HL-60/S4 treated with retinoic acid at 250 ng/mL for 4 days and 3 days (cell line): ENCODE measurements at regions not wholly inside any gene's neighbourhood (a gene's known extent, or its start where the extent isn't known, plus 50 kb on each side); places are given as distances from the start of the nearest gene placed in this dataset.

Source experiments
- in situ Hi-C: fragments of 300-500 bp; cut with MboI; formaldehyde crosslinking; loops from 2 replicates; pipeline ENCODE4 v1.7.0; 2022; ENCODE audit warnings: low sequenced_read_pairs

GRCh38 chr6:16872543-16873235 is 111.4 kb upstream of the ATXN1 start:
- in situ Hi-C loops = no loop called here

- in situ Hi-C loops = no loop called here
Observed at GRCh38 chr6:16871047-16871446, 109.8 kb upstream of the ATXN1 start.

GRCh38 chr6:16868968-16869367 is 107.7 kb upstream of the ATXN1 start:
- in situ Hi-C loops = no loop called here

- in situ Hi-C loops = no loop called here
Observed at GRCh38 chr6:16857969-16858592, 96.8 kb upstream of the ATXN1 start.

- in situ Hi-C loops = no loop called here
Observed at GRCh38 chr6:16855460-16855859, 94.2 kb upstream of the ATXN1 start.

- in situ Hi-C loops = no loop called here
Observed at GRCh38 chr6:16854986-16855385, 93.7 kb upstream of the ATXN1 start.

- in situ Hi-C loops = no loop called here
Observed at GRCh38 chr6:16852671-16853070, 91.4 kb upstream of the ATXN1 start.

- in situ Hi-C loops = no loop called here
Observed at GRCh38 chr6:16851758-16852157, 90.5 kb upstream of the ATXN1 start.

- in situ Hi-C loops = no loop called here
Observed at GRCh38 chr6:16851044-16851540, 89.8 kb upstream of the ATXN1 start.

GRCh38 chr6:16850681-16851026 is 89.4 kb upstream of the ATXN1 start:
- in situ Hi-C loops = no loop called here

- in situ Hi-C loops = no loop called here
Observed at GRCh38 chr6:16849988-16850680, 88.9 kb upstream of the ATXN1 start.

- in situ Hi-C loops = no loop called here
Observed at GRCh38 chr6:16849280-16849987, 88.2 kb upstream of the ATXN1 start.

- in situ Hi-C loops = no loop called here
Observed at GRCh38 chr6:16846399-16846778, 85.1 kb upstream of the ATXN1 start.

- in situ Hi-C loops = no loop called here
Observed at GRCh38 chr6:16844183-16844582, 82.9 kb upstream of the ATXN1 start.

GRCh38 chr6:16842676-16843075 is 81.4 kb upstream of the ATXN1 start:
- in situ Hi-C loops = no loop called here

- in situ Hi-C loops = no loop called here
Observed at GRCh38 chr6:16841241-16841640, 80.0 kb upstream of the ATXN1 start.

GRCh38 chr6:16840725-16841124 is 79.5 kb upstream of the ATXN1 start:
- in situ Hi-C loops = no loop called here

- in situ Hi-C loops = no loop called here
Observed at GRCh38 chr6:16840291-16840690, 79.0 kb upstream of the ATXN1 start.

GRCh38 chr6:16839631-16840179 is 78.4 kb upstream of the ATXN1 start:
- in situ Hi-C loops = no loop called here

- in situ Hi-C loops = no loop called here
Observed at GRCh38 chr6:16837217-16837972, 76.1 kb upstream of the ATXN1 start.
